Astrocyte (in vitro differentiated cells and primary cell): ENCODE measurements at regions not wholly inside any gene's neighbourhood (a gene's known extent, or its start where the extent isn't known, plus 50 kb on each side); places are given as distances from the start of the nearest gene placed in this dataset.

Experiments used
- CTCF ChIP-seq: IDR thresholded peaks from 2 replicates; pipeline ENCODE4 v1.5.1; 2011; ENCODE audit warnings: low read depth, mild to moderate bottlenecking, inconsistent platforms, low read length, moderate library complexity; ENCODE audit not compliant: insufficient read depth
- EZH2 ChIP-seq: IDR thresholded peaks from 2 replicates; pipeline ENCODE4 v1.6.1; 2012; ENCODE audit warnings: mild to moderate bottlenecking, low read length, inconsistent platforms; ENCODE audit not compliant: insufficient read depth

GRCh38 chr3:102194760-102195159 is 240.1 kb upstream of the ZPLD1 start:
- TF ChIP-seq CTCF (no peak), EZH2 (no peak)
